Large intestine (tissue), 3 donors: ENCODE measurements at regions not wholly inside any gene's neighbourhood (a gene's known extent, or its start where the extent isn't known, plus 50 kb on each side); places are given as distances from the start of the nearest gene placed in this dataset.

ENCODE experiments used
- DNase-seq, 2 donors: peaks; one replicate each; pipeline versions ENCODE4 v3.0.0 to v3.0.0-alpha.2; 2013
- H3K27ac ChIP-seq: one replicate; pipeline ENCODE4 v1.5.1; 2013; ENCODE audit warnings: low read length
- H3K27me3 ChIP-seq: 2 replicates; pipeline ENCODE4 v1.6.1; 2013; ENCODE audit warnings: low read length; ENCODE audit not compliant: control insufficient read depth, insufficient read depth
- H3K36me3 ChIP-seq: 2 replicates; pipeline ENCODE4 v1.6.1; 2013; ENCODE audit warnings: low read length; ENCODE audit not compliant: control insufficient read depth, insufficient read depth
- H3K4me1 ChIP-seq: one replicate; pipeline ENCODE4 v1.6.1; 2013; ENCODE audit warnings: low read length; ENCODE audit not compliant: control insufficient read depth, insufficient read depth
- H3K4me3 ChIP-seq: one replicate; pipeline ENCODE4 v1.5.1; 2013; ENCODE audit warnings: low read length
- H3K9me3 ChIP-seq: one replicate; pipeline ENCODE4 v1.6.1; 2013; ENCODE audit warnings: mild to moderate bottlenecking, low read depth, low read length, moderate library complexity; ENCODE audit not compliant: control insufficient read depth
- WGBS: methylation state at CpG from one replicate; pipeline ENCODE4 v1.1.5; 2013; ENCODE audit warnings: low lambda C conversion rate; ENCODE audit not compliant: insufficient coverage; 5-methylcytosine and 5-hydroxymethylcytosine counted together

DNA sequence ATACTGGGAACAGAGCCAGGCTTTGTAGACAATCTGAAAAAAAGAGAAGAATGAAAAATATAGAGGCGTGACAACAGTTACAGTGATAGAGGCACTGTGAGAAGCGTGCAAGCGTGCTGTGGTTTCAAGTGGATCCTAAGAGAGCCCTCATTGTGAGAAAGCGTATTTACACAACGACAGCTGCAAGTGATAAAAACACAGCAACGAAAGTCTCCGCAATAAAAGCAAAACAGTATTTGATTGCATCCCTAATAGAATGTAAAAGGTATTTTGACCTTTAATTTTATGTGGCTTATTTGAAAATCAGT lies 642.7 kb upstream of the ARGLU1 start:
- Histone ChIP-seq H3K27ac (no peak overlapping the region), H3K4me1 (peaks cover 11% of the 10 kb centered on the region), H3K27me3 (no peaks in the 10 kb centered on the region), H3K36me3 (no peaks in the 10 kb centered on the region), H3K4me3 (no peak overlapping the region), H3K9me3 (no peaks in the 10 kb centered on the region)
- peak in 1 of 2 donors; percentile 55 for DNase-seq
- WGBS = 0% methylated on average over 2 of the region's 7 CpGs

DNA sequence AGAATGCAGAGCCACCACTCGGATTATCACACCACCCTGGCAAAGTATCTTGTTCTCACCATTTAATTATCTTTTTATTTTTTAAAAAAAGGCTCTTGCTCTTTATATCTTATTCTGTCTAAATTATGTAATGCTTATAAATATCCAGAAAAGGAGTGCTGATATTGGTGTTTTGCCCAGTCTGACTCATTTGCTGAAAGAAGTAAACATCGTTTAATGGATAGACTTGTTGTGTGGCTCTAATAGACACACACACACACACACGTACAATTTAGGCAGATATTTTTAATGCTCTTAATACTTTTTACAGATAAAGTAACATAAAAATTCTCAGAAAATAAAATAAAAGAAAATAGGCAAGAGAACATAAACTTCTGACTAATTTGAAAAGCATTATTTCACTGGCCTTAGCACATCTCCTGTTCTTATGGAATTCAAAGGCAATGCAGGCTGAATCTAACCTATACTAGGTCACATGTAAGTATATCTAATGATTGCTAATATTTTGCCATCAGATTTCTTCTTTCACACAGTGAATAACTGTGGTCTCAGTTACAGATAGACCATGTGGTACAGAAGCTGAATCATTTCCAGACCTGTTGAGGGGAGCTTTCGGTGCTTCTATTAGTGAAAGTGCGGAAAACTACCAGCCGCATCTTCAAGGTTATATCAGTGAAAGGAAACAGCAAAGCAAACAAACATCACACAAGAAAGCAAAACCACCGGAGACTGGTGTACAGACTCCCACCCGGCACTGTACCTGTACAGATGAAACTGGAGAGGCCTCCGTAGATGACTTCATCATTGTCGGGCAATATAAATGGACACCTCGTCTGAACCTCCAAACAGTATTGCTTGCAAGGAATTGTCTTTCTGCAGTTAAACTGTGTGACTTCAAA lies 642.1 kb upstream of the ARGLU1 start:
- Histone ChIP-seq H3K4me3 (no peak overlapping the region), H3K27ac (no peak overlapping the region), H3K9me3 (no peaks in the 10 kb centered on the region), H3K27me3 (no peaks in the 10 kb centered on the region), H3K36me3 (no peaks in the 10 kb centered on the region), H3K4me1 (peaks cover 11% of the 10 kb centered on the region)
- DNase-seq = peak in 1 of 2 donors; percentile 7
- WGBS = 78% methylated on average over 5 of the region's 11 CpGs

GRCh38 chr13:107208889-107209288 lies 641.0 kb upstream of the ARGLU1 start:
- H3K4me3 ChIP-seq = no peak overlapping the region
- no peaks in the 10 kb centered on the region for H3K36me3 ChIP-seq
- no peaks in the 10 kb centered on the region for H3K27me3 ChIP-seq
- peaks cover 11% of the 10 kb centered on the region for H3K4me1 ChIP-seq
- WGBS = 70% methylated on average over 2 of the region's 4 CpGs
- no peaks in the 10 kb centered on the region for H3K9me3 ChIP-seq
- H3K27ac ChIP-seq = no peak overlapping the region
- peak in 1 of 2 donors; percentile 14 for DNase-seq

GRCh38 chr13:107205318-107206104 lies 637.6 kb upstream of the ARGLU1 start:
- Histone ChIP-seq H3K9me3 (no peaks in the 10 kb centered on the region), H3K36me3 (no peaks in the 10 kb centered on the region), H3K27ac (no peak overlapping the region), H3K27me3 (no peaks in the 10 kb centered on the region), H3K4me1 (peaks cover 4% of the 10 kb centered on the region), H3K4me3 (no peak overlapping the region)
- DNase-seq = peak; percentile 47
- WGBS = 46% methylated on average over 6 of the region's 16 CpGs

DNA sequence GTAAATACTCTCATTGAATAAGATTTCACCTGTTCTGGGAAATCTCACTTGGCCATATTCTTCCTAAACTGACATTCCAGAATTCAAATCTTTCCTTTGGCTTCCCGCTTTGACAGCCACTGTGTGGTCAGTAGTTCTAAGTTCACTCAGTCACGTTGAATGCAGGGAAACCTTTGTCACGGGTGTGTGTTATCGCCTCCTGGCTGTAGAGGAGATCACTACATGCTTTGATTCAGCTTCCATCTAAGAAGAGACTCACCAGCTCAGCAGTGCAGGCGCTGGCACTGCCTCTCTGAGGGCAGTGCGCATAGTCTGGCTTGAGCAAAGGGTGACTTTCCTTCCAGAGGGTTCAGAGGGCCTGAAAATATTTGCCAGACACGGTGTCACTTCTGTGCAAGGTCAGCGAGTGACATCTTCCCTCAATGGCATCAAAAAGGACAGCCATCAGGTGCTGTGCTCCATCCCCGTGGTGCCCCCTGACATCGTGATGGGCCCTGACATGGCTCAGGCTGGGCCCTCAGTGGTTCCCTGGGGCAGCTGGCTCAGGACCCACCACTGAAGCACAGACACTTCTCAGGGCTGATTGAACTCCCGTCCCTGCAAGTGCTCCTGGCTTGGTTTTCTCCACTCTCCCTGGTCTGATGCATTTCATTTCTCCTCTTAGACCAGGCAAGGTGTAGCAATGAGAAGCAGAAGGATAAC lies 635.4 kb upstream of the ARGLU1 start:
- WGBS = no CpG with 5 or more reads among the region's 11 CpGs
- H3K4me1 ChIP-seq = no peaks in the 10 kb centered on the region
- H3K4me3 ChIP-seq = no peak overlapping the region
- no peaks in the 10 kb centered on the region for H3K36me3 ChIP-seq
- peak overlapping the region; percentile 21 for H3K27ac ChIP-seq
- no peaks in the 10 kb centered on the region for H3K9me3 ChIP-seq
- peak; percentile 25 to 37 for DNase-seq
- H3K27me3 ChIP-seq = no peaks in the 10 kb centered on the region

- no peaks in the 10 kb centered on the region for H3K27me3 ChIP-seq
- no peaks in the 10 kb centered on the region for H3K4me1 ChIP-seq
- no peaks in the 10 kb centered on the region for H3K36me3 ChIP-seq
- peak; percentile 14 to 26 for DNase-seq
- no peak overlapping the region for H3K27ac ChIP-seq
- H3K9me3 ChIP-seq = no peaks in the 10 kb centered on the region
- WGBS = 50% methylated on average over 2 of the region's 4 CpGs
- H3K4me3 ChIP-seq = no peak overlapping the region
Observed at GRCh38 chr13:107202371-107203023, 634.6 kb upstream of the ARGLU1 start.

DNA sequence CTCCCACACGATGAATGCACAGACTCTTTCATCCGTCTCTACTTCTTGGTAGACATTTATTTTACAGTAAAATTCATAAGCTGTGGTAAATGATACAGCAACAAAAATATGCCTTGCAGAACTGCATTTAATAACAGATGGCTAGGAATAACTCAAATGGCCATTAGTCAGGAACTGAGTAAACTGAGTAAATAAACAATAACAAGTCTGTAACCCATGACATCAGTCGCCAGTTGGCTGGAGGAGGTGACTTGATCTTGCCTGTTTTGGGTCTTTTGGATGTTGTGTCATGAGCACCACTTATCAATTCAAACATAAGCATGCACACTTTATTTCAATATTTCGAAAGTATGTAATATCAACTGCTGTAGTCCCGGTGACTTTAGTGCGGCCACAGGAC lies 632.6 kb upstream of the ARGLU1 start:
- H3K27me3 ChIP-seq = no peaks in the 10 kb centered on the region
- H3K36me3 ChIP-seq = no peaks in the 10 kb centered on the region
- no peak overlapping the region for H3K4me3 ChIP-seq
- WGBS = 95% methylated on average over 3 of the region's 6 CpGs
- H3K4me1 ChIP-seq = no peaks in the 10 kb centered on the region
- DNase-seq = no peak
- no peaks in the 10 kb centered on the region for H3K9me3 ChIP-seq
- no peak overlapping the region for H3K27ac ChIP-seq

- no peaks in the 10 kb centered on the region for H3K4me1 ChIP-seq
- no peaks in the 10 kb centered on the region for H3K9me3 ChIP-seq
- H3K27ac ChIP-seq = no peak overlapping the region
- no peaks in the 10 kb centered on the region for H3K36me3 ChIP-seq
- H3K27me3 ChIP-seq = no peaks in the 10 kb centered on the region
- H3K4me3 ChIP-seq = no peak overlapping the region
- no CpG with 5 or more reads among the region's 7 CpGs for WGBS
- DNase-seq = no peak
Observed at GRCh38 chr13:107192289-107192688, 624.4 kb upstream of the ARGLU1 start.

DNA sequence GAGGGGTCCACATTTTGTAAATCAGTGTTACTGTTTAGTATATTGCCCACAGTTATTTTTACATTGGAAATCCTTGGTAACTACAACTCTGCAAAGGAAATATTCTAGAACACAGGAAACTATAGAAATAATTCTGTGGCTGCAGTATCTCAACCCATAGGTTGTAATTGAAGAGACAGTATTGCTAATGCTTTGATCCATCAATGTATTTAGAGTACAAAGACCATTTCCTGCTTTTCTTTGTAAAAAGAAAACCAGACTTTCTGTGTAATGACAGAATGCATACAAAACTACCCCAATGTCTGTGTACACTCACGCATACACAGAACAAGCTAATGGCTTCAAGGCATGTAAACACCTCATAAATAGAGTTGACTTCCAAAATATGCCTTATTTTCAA lies 622.1 kb upstream of the ARGLU1 start:
- Histone ChIP-seq H3K4me3 (no peak overlapping the region), H3K27ac (no peak overlapping the region), H3K9me3 (no peaks in the 10 kb centered on the region), H3K4me1 (no peaks in the 10 kb centered on the region), H3K36me3 (no peaks in the 10 kb centered on the region), H3K27me3 (no peaks in the 10 kb centered on the region)
- WGBS = no CpG with 5 or more reads among the region's 1 CpG
- DNase-seq = no peak

- WGBS = no CpG with 5 or more reads among the region's 4 CpGs
- no peaks in the 10 kb centered on the region for H3K36me3 ChIP-seq
- DNase-seq = no peak
- no peaks in the 10 kb centered on the region for H3K9me3 ChIP-seq
- no peaks in the 10 kb centered on the region for H3K4me1 ChIP-seq
- no peak overlapping the region for H3K4me3 ChIP-seq
- no peaks in the 10 kb centered on the region for H3K27me3 ChIP-seq
- H3K27ac ChIP-seq = no peak overlapping the region
Observed at GRCh38 chr13:107185889-107186288, 618.0 kb upstream of the ARGLU1 start.
